WTC11 (cell line): ENCODE measurements at regions not wholly inside any gene's neighbourhood (a gene's known extent, or its start where the extent isn't known, plus 50 kb on each side); places are given as distances from the start of the nearest gene placed in this dataset.

Experiments
- ATAC-seq: fragments of 200-7000 bp; cut with Tn5 transposase; 2 replicates; pipeline ENCODE4 v1.10.0; 2021; ENCODE audit warnings: mild to moderate bottlenecking, moderate library complexity
- CTCF ChIA-PET: fragments of 300-600 bp; sonication (Branson Sonifier 250); formaldehyde crosslinking; loops from one replicate; lab custom pipeline; 2021; ENCODE audit warnings: antibody characterized with exemption; lab: Charles Lee
- POLR2A ChIA-PET: fragments of 350-600 bp; sonication (Branson Sonifier 250); formaldehyde crosslinking; loops from one replicate; lab custom pipeline; 2021; ENCODE audit warnings: antibody characterized with exemption; lab: Charles Lee
- DNase-seq: peaks from one replicate; pipeline ENCODE4 v3.0.0; 2021; ENCODE audit warnings: low spot score
- H3K27ac Mint-ChIP-seq: 2 replicates; pipeline ENCODE4 v1.8.0; 2021; ENCODE audit warnings: mixed read lengths
- H3K27me3 Mint-ChIP-seq: 2 replicates; pipeline ENCODE4 v1.8.0; 2021; ENCODE audit warnings: low read depth, mild to moderate bottlenecking, moderate library complexity, mixed read lengths
- H3K36me3 Mint-ChIP-seq: 2 replicates; pipeline ENCODE4 v1.8.0; 2021; ENCODE audit warnings: mixed read lengths
- H3K4me1 Mint-ChIP-seq: 2 replicates; pipeline ENCODE4 v1.8.0; 2022; ENCODE audit warnings: mixed read lengths
- H3K4me3 Mint-ChIP-seq: 2 replicates; pipeline ENCODE4 v1.8.0; 2021; ENCODE audit warnings: mild to moderate bottlenecking, moderate library complexity, mixed read lengths
- H3K9me3 Mint-ChIP-seq: 2 replicates; pipeline ENCODE4 v1.8.0; 2021; ENCODE audit warnings: mixed read lengths
- E2F4 ChIP-seq: sonication (generic); formaldehyde crosslinking; IDR thresholded peaks from 2 replicates; pipeline ENCODE4 v1.8.1; 2022; ENCODE audit warnings: low read depth, mild to moderate bottlenecking, moderate library complexity, missing genetic modification reagents, borderline replicate concordance
- ETV6 ChIP-seq: sonication (generic); formaldehyde crosslinking; IDR thresholded peaks from 2 replicates; pipeline ENCODE4 v1.8.1; 2022; ENCODE audit warnings: mild to moderate bottlenecking, missing genetic modification reagents
- GTF2I ChIP-seq: fragments of 250-450 bp; sonication (Bioruptor Pico); conservative IDR thresholded peaks from 2 replicates; pipeline ENCODE4 v1.4.0; 2021; ENCODE audit warnings: mild to moderate bottlenecking
- HMGA2 ChIP-seq: fragments of 250-450 bp; sonication (Bioruptor Pico); IDR thresholded peaks from 2 replicates; pipeline ENCODE4 v1.4.0; 2021; ENCODE audit warnings: mild to moderate bottlenecking, moderate library complexity
- IRF2 ChIP-seq: sonication (generic); formaldehyde crosslinking; IDR thresholded peaks from 2 replicates; pipeline ENCODE4 v1.8.0; 2022; ENCODE audit warnings: low read depth, missing genetic modification reagents, borderline replicate concordance
- JAZF1 ChIP-seq: fragments of 250-450 bp; sonication (Bioruptor Pico); IDR thresholded peaks from 2 replicates; pipeline ENCODE4 v1.9.0; 2021; ENCODE audit warnings: moderate library complexity, mild to moderate bottlenecking, inconsistent platforms
- MLX ChIP-seq: sonication (generic); formaldehyde crosslinking; IDR thresholded peaks from 2 replicates; pipeline ENCODE4 v1.8.1; 2023; ENCODE audit warnings: mild to moderate bottlenecking, missing genetic modification reagents, moderate library complexity
- MYBL2 ChIP-seq: sonication (generic); formaldehyde crosslinking; IDR thresholded peaks from 2 replicates; pipeline ENCODE4 v1.8.1; 2023; ENCODE audit warnings: mild to moderate bottlenecking, moderate library complexity, missing genetic modification reagents
- NFATC4 ChIP-seq: fragments of 250-450 bp; sonication (Bioruptor Pico); IDR thresholded peaks from 2 replicates; pipeline ENCODE4 v1.9.0; 2021; ENCODE audit warnings: mild to moderate bottlenecking
- NR1H2 ChIP-seq: sonication (generic); formaldehyde crosslinking; IDR thresholded peaks from 2 replicates; pipeline ENCODE4 v1.9.0; 2021; ENCODE audit warnings: mild to moderate bottlenecking, moderate library complexity, missing genetic modification reagents
- OVOL2 ChIP-seq: fragments of 250-450 bp; sonication (Bioruptor Pico); IDR thresholded peaks from 2 replicates; pipeline ENCODE4 v1.9.0; 2021; ENCODE audit warnings: mild to moderate bottlenecking, borderline replicate concordance
- PRDM15 ChIP-seq: sonication (generic); formaldehyde crosslinking; IDR thresholded peaks from 2 replicates; pipeline ENCODE4 v1.8.0; 2022; ENCODE audit warnings: missing genetic modification reagents
- PREB ChIP-seq: sonication (generic); formaldehyde crosslinking; IDR thresholded peaks from 2 replicates; pipeline ENCODE4 v1.8.1; 2022; ENCODE audit warnings: mild to moderate bottlenecking, missing genetic modification reagents, moderate library complexity, borderline replicate concordance
- PRRX2 ChIP-seq: fragments of 250-450 bp; sonication (Bioruptor Pico); IDR thresholded peaks from 2 replicates; pipeline ENCODE4 v1.8.0; 2021; ENCODE audit warnings: mild to moderate bottlenecking
- SMAD3 ChIP-seq: sonication (generic); formaldehyde crosslinking; IDR thresholded peaks from 2 replicates; pipeline ENCODE4 v1.8.0; 2022; ENCODE audit warnings: missing genetic modification reagents, mild to moderate bottlenecking, borderline replicate concordance
- TEAD4 ChIP-seq: sonication (generic); formaldehyde crosslinking; IDR thresholded peaks from 2 replicates; pipeline ENCODE4 v1.8.0; 2022; ENCODE audit warnings: mild to moderate bottlenecking, missing genetic modification reagents
- ZNF121 ChIP-seq: sonication (generic); formaldehyde crosslinking; IDR thresholded peaks from 2 replicates; pipeline ENCODE4 v1.8.0; 2023; ENCODE audit warnings: missing genetic modification reagents
- ZNF263 ChIP-seq: sonication (generic); formaldehyde crosslinking; IDR thresholded peaks from 2 replicates; pipeline ENCODE4 v1.8.1; 2022; ENCODE audit warnings: low read depth, mild to moderate bottlenecking, moderate library complexity, missing genetic modification reagents
- ZNF317 ChIP-seq: sonication (generic); formaldehyde crosslinking; IDR thresholded peaks from 2 replicates; pipeline ENCODE4 v1.8.1; 2023; ENCODE audit warnings: low read depth, mild to moderate bottlenecking, moderate library complexity, missing genetic modification reagents, borderline replicate concordance
- ZNF416 ChIP-seq: fragments of 250-450 bp; sonication (Bioruptor Pico); IDR thresholded peaks from 2 replicates; pipeline ENCODE4 v1.9.0; 2021; ENCODE audit warnings: mild to moderate bottlenecking, inconsistent platforms
- TF ChIP-seq, protein P1 (sequence below): sonication (generic); formaldehyde crosslinking; IDR thresholded peaks from 2 replicates; pipeline ENCODE4 v1.8.1; 2023; ENCODE audit warnings: mild to moderate bottlenecking, missing genetic modification reagents, moderate library complexity
- TF ChIP-seq, protein P2 (sequence below): fragments of 250-450 bp; sonication (Bioruptor Pico); IDR thresholded peaks from 2 replicates; pipeline ENCODE4 v1.9.0; 2021; ENCODE audit warnings: moderate library complexity, mild to moderate bottlenecking, inconsistent platforms, borderline replicate concordance

DNA sequence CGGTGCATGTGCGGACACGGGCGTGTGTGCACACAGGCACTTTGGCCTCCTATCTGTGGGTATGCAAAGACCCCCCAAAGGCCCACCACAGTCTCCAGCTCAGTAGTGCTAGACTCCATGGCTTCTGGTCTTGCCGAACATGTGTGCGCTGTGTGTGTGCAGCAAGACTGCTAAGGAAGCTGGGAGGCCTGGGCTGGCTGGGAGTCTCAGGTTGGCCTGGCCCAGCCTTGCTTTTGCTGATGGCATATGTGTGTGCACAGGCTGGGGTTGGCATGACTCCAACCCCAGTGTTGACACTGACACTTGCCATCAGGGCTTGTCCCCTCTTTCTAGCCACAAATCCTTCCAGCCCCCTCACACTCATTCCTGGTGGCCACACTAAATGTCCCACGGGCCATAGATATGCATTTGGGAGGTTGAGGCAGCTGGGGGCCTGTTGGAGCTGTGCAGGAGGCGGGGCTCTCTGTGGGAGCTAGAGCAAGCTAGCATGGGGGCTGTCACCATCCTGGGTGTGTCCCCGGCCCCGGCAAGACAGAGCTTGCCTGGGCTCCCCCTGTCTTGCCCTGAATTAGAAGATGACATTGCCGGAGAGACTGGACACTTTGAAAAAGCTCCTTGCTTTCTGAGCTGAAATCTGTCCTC, 60.9 kb upstream of the NECTIN1 start:
- CTCF ChIA-PET, result interaction anchor here (1.2 to 1.5 kb wide), 3 partner anchors 60 to 223 kb away, joined by 3 to 5 read pairs (median 5); partner anchors contain the start of gene NECTIN1
- ATAC-seq, result no peak
- H3K27me3 Mint-ChIP-seq, result peaks cover 29% of the 10 kb centered on the region
- H3K4me3 Mint-ChIP-seq, result no peak overlapping the region
- H3K4me1 Mint-ChIP-seq, result peaks cover 46% of the 10 kb centered on the region
- POLR2A ChIA-PET, result no interaction called here
- H3K36me3 Mint-ChIP-seq, result no peaks in the 10 kb centered on the region
- DNase-seq, result no peak
- H3K27ac Mint-ChIP-seq, result no peak overlapping the region
- TF ChIP-seq ZNF121 (CRISPR knock-in tag) (no peak), PRDM15 (no peak), E2F4 (CRISPR knock-in tag) (no peak), JAZF1 (no peak), MLX (CRISPR knock-in tag) (no peak), PREB (CRISPR knock-in tag) (no peak), NFATC4 (CRISPR knock-in tag) (no peak), ZNF263 (no peak), MYBL2 (CRISPR knock-in tag) (no peak), PRRX2 (CRISPR knock-in tag) (no peak), ETV6 (CRISPR knock-in tag) (no peak), TEAD4 (CRISPR knock-in tag) (no peak), ZNF416 (CRISPR knock-in tag) (no peak), ZNF317 (CRISPR knock-in tag) (no peak), OVOL2 (CRISPR knock-in tag) (no peak), HMGA2 (no peak)
- TF ChIP-seq, protein P1, sequence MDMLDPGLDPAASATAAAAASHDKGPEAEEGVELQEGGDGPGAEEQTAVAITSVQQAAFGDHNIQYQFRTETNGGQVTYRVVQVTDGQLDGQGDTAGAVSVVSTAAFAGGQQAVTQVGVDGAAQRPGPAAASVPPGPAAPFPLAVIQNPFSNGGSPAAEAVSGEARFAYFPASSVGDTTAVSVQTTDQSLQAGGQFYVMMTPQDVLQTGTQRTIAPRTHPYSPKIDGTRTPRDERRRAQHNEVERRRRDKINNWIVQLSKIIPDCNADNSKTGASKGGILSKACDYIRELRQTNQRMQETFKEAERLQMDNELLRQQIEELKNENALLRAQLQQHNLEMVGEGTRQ (CRISPR knock-in tag), result no peak
- no peaks in the 10 kb centered on the region for H3K9me3 Mint-ChIP-seq

- H3K9me3 Mint-ChIP-seq, result no peaks in the 10 kb centered on the region
- H3K36me3 Mint-ChIP-seq, result no peaks in the 10 kb centered on the region
- no peak for TF ChIP-seq SMAD3
- no peak for TF ChIP-seq TEAD4 (CRISPR knock-in tag)
- TF ChIP-seq, protein P2, sequence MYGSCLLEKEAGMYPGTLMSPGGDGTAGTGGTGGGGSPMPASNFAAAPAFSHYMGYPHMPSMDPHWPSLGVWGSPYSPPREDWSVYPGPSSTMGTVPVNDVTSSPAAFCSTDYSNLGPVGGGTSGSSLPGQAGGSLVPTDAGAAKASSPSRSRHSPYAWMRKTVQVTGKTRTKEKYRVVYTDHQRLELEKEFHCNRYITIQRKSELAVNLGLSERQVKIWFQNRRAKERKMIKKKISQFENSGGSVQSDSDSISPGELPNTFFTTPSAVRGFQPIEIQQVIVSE (CRISPR knock-in tag), result no peak
- TF ChIP-seq NR1H2, result no peak
- no peak for TF ChIP-seq GTF2I (CRISPR knock-in tag)
- no peak for TF ChIP-seq IRF2 (CRISPR knock-in tag)
- ATAC-seq (no peak), DNase-seq (no peak)
- no peak overlapping the region for H3K4me3 Mint-ChIP-seq
- ChIA-PET CTCF (interaction anchor here (1.1 to 2.1 kb wide), 2 partner anchors 9 to 224 kb away, joined by 3 to 5 read pairs; no protein-coding TSS in a partner anchor), POLR2A (no interaction called here)
- peaks cover 21% of the 10 kb centered on the region for H3K27me3 Mint-ChIP-seq
- H3K4me1 Mint-ChIP-seq, result peaks cover 38% of the 10 kb centered on the region
- H3K27ac Mint-ChIP-seq, result no peak overlapping the region
Observed at GRCh38 chr11:119788911-119789560, 60.0 kb upstream of the NECTIN1 start.
